GM04503 (cell line): ENCODE measurements at regions not wholly inside any gene's neighbourhood (a gene's known extent, or its start where the extent isn't known, plus 50 kb on each side); places are given as distances from the start of the nearest gene placed in this dataset.
"Not testable (repeated sequence)": the region's sequence is repeated elsewhere in the genome, so short reads cannot be mapped to it uniquely, and the experiment has no call there.

Source experiments
- DNase-seq: peaks from one replicate; pipeline ENCODE4 v3.0.0-alpha.2; 2012; ENCODE audit warnings: low read depth

- DNase-seq: not testable (repeated sequence)
Measured at GRCh38 chr5:126150319-126150718, 272.9 kb upstream of the GRAMD2B start.

GRCh38 chr5:126155298-126155697 lies 267.9 kb upstream of the GRAMD2B start:
- not testable (repeated sequence) for DNase-seq

GRCh38 chr5:126166368-126166767 lies 256.8 kb upstream of the GRAMD2B start:
- DNase-seq: no peak

GRCh38 chr5:126168785-126169184 lies 254.4 kb upstream of the GRAMD2B start:
- no peak for DNase-seq

- DNase-seq: no peak
Measured at GRCh38 chr5:126171916-126172315, 251.3 kb upstream of the GRAMD2B start.

- DNase-seq: no peak
Measured at GRCh38 chr5:126172812-126173211, 250.4 kb upstream of the GRAMD2B start.

- peak; percentile 34 for DNase-seq
Measured at GRCh38 chr5:126178521-126178920, 244.7 kb upstream of the GRAMD2B start.

GRCh38 chr5:126182971-126183695 lies 240.1 kb upstream of the GRAMD2B start:
- no peak for DNase-seq

- DNase-seq: no peak
Measured at GRCh38 chr5:126184474-126184873, 238.7 kb upstream of the GRAMD2B start.

- no peak for DNase-seq
Measured at GRCh38 chr5:126186210-126186609, 237.0 kb upstream of the GRAMD2B start.

GRCh38 chr5:126188804-126189203 lies 234.4 kb upstream of the GRAMD2B start:
- DNase-seq: no peak

- DNase-seq: no peak
Measured at GRCh38 chr5:126189231-126189630, 234.0 kb upstream of the GRAMD2B start.

- DNase-seq: no peak
Measured at GRCh38 chr5:126189862-126190261, 233.3 kb upstream of the GRAMD2B start.

- no peak for DNase-seq
Measured at GRCh38 chr5:126192226-126192625, 231.0 kb upstream of the GRAMD2B start.

- no peak for DNase-seq
Measured at GRCh38 chr5:126195410-126196100, 227.7 kb upstream of the GRAMD2B start.

- DNase-seq: no peak
Measured at GRCh38 chr5:126198531-126198930, 224.7 kb upstream of the GRAMD2B start.

GRCh38 chr5:126199467-126199866 lies 223.7 kb upstream of the GRAMD2B start:
- DNase-seq: no peak

GRCh38 chr5:126208691-126209090 lies 214.5 kb upstream of the GRAMD2B start:
- DNase-seq: no peak

- DNase-seq: no peak
Measured at GRCh38 chr5:126210955-126211354, 212.3 kb upstream of the GRAMD2B start.

GRCh38 chr5:126219616-126220015 lies 203.6 kb upstream of the GRAMD2B start:
- no peak for DNase-seq

GRCh38 chr5:126220725-126221124 lies 202.5 kb upstream of the GRAMD2B start:
- no peak for DNase-seq

GRCh38 chr5:126228934-126229333 lies 194.3 kb upstream of the GRAMD2B start:
- DNase-seq: no peak

GRCh38 chr5:126233256-126233655 lies 190.0 kb upstream of the GRAMD2B start:
- DNase-seq: no peak
